ENCODE measurements at regions not wholly inside any gene's neighbourhood (a gene's known extent, or its start where the extent isn't known, plus 50 kb on each side); places are given as distances from the start of the nearest gene placed in this dataset.

GRCh38 chr7:22932896-22933295, 81.0 kb downstream of the HYCC1 start:
- no peak for TF ChIP-seq POLR2A (IDR thresholded peaks at IDR 0.05; ENCODE audit: low read length)
- TF ChIP-seq GATA1 (IDR thresholded peaks at IDR 0.05; ENCODE audit: low read depth, low read length): no peak

Data from erythroblast (primary cell).